ENCODE measurements at regions not wholly inside any gene's neighbourhood (a gene's known extent, or its start where the extent isn't known, plus 50 kb on each side); places are given as distances from the start of the nearest gene placed in this dataset.

DNA sequence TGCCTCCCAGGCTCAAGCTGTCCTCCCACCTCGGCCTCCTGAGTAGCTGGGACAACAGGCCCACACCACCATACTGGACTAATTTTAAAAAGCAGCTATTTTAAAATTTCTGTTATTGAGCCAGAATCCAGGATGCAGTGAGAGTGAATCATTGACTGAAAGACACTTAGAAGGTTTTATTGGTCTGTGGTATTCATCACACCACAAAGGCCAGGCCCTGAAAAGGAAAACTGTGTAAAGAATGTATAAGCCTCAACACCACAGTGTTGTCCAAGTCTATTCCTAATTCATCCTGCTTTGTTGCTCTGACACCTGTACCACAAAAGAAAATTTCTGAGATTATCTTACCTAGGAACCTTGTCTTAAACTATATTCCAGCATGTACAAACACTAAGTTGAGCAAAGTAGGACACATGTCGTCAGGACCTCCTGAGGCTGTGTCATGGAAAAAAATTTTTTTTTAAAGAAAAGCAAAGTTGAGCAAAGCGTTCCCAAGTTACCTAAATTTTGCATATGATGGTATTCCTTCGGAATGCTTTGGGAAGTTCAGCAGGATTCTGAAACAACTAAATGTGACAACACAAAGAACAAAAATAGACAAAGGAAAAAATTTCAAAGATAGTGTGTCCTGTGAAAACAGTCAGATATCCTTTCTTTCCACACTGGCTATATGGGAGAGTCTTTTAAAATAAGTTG, 129.6 kb upstream of the MKLN1 start:
- no peak for DNase-seq

- no peak for DNase-seq
Measured at GRCh38 chr7:131202451-131202850, 125.2 kb upstream of the MKLN1 start.

GRCh38 chr7:131203291-131203976, 124.2 kb upstream of the MKLN1 start:
- no peak for DNase-seq

GRCh38 chr7:131208777-131209176, 118.9 kb upstream of the MKLN1 start:
- DNase-seq: no peak

DNA sequence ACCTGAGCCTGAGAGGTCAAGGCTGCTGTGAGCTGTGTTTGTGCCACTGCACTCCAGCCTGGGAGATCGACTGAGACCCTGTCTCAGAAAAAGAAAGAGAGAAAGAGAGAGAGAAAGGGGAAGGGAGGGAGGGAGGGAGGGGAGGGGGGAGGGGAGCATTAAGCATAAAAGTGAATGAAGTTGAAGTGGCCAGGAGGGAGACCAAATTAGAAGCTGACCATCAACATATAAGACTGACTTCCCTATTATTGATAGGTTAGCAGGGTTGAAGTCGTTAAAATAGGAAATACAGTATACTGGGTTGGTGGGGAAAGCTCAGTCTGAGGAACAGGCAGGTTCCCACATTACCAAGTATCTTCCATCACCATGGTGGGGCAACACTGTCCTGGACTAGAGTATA, 117.1 kb upstream of the MKLN1 start:
- no peak for DNase-seq

DNA sequence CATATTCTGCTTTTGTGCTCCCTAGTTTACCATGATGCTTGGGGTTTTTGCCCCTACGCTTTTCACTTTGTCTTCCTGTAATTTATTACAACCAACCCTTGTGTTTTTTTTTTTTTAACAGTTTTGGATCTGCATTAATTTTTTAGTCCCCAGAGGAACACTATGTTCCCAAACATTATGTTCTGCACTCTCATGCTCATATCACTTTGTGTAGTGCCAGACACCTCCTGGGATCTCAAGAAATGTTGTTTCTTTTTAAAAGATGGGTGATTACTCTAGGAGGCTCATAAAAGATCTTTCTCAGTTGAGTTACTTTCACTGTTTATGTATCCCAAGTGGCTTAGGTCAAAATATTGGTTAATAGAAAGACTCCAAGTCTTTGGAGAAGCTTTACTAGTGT, 116.2 kb upstream of the MKLN1 start:
- no peak for DNase-seq

DNA sequence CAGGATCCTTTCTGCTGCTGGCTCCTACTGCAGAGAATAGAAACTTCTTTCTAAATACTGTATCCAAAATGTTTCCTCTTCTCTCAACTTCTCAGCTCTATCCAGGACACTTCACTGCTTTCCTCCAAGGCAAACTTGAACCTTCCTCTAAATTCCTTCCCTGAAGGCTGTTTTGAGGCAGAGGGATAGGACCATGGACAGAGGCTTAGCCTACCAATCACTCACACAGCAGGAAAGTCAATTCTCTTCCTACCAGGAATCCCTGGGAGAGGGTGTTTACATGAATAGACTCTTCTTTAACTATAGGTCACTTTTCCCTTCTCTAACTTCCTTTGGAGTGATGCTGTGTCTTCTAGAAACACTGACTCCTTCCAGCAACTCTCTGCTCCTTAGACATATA, 115.6 kb upstream of the MKLN1 start:
- DNase-seq: no peak

DNA sequence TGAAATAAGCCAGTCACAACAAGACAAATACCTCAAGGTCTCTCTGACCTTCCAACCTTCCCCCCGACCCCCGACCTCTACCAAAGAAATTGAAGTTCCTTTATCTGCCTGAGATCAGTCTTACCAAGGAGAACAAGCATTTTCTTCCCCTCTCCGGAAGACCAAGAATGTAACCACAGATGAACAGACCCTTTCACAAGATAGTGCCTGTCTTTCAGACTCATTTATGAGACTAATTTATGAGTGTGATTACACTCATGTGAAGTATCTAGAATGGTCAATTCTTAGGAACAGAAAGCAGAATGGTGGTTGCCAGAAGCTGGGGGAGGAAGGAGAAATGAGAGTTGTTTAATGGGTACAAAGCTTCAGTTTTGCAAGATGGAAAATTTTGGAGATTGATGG, 108.9 kb upstream of the MKLN1 start:
- no peak for DNase-seq

GRCh38 chr7:131219312-131220041, 108.2 kb upstream of the MKLN1 start:
- DNase-seq: no peak

DNA sequence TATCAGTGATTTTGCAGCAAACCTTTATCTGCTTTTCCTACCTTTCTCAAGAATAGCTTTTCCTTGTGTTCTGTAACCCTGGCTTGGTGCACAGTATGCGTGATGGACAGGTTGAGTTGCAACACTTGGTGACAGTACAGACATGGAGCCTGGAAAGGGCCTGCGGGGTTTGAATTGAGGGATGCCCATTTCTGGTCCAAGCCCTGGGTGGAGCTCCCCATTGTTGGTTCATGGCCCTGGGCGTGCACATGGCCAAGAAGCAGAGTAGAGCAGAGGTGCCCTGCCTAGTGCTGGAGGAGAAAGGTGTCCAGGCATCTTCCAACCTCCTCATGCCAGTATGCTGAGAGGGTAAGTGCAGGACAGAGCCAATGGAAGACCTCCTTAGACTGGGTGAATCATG, 106.6 kb upstream of the MKLN1 start:
- no peak for DNase-seq

- DNase-seq: no peak
Measured at GRCh38 chr7:131222171-131222570, 105.5 kb upstream of the MKLN1 start.

- DNase-seq: no peak
Measured at GRCh38 chr7:131223151-131223550, 104.5 kb upstream of the MKLN1 start.

GRCh38 chr7:131224996-131225395, 102.7 kb upstream of the MKLN1 start:
- DNase-seq: no peak

DNA sequence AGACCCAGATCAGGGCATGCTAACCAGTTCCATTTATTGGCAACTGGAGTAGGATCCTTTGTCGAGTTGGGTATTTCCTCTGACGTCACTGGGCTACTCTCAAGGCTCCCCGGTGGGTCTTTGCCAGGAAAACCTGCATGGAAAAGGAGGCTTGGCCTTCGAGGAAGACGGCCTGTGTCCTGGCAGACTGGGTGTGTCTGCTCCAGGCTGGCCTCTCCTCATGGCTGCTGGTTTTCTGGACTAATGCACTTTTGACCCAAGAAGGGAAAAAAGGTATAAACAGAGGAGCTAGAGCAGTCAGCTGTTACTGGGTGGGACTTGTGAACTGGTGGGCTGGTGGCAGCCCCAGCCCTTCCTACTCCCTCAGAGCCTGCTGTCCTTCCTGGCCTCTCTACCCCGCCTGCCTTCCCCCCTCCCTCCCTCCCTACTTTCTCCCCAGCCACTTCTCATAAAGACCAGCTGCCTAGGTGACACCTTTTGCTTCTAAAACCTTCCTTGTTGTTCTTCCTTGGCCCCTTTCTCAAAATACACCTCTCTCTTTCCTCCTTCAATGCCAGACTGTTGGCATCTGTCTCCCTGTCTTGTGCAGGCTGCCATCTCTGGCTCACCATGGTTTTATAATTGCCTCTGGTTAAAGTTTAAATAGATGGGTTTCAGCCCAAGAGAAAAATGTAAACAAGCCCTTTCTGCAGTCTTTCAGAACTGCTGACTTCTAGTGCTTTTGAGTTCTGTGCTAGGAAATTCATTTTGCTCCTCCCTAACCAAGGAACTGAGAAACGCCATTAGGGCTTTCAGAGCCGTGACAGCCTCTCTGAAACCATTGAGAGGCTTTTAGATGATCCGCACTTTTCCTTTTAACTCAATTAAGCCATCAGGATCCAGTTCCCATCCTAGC, 101.8 kb upstream of the MKLN1 start:
- DNase-seq: no peak

DNA sequence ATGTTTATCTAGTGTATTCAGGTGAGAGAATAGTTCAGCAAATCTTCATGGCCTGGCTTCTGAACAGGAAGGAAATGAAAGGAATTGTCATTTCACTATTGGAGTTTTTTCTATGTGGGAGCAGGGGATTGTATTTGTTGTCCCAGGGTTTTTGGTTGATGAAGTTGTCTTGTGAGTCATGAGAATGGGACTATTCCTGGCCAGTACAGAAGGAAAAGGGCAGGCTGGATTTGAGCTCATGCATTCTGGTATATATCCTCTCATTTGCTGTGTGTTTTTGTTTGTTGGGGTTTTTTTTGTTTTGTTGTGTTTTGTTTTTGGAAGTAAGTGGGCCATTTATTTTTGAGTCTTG, 101.2 kb upstream of the MKLN1 start:
- no peak for DNase-seq

GRCh38 chr7:131231381-131232220, 96.1 kb upstream of the MKLN1 start:
- peak; percentile 56 to 67 for DNase-seq

- DNase-seq: no peak
Measured at GRCh38 chr7:131232768-131233167, 94.9 kb upstream of the MKLN1 start.

DNA sequence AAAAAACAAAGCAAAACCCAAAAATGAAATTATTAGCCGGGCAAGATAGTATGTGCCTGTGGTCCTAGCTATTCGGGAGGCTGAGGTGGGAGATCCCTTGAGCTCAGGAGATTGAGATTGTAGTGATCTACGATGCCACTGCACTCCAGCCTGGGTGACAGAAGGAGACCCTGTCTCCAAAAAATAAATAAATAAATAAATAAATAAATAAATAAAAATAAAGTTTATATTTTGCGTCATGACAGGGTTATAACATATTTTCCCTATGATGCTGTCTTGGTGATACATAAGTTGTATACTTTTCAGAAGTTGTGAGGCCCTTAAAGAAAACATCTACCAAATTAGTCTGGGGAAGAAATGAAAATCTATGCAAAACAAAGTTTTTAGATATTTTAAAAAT, 94.5 kb upstream of the MKLN1 start:
- no peak for DNase-seq

GRCh38 chr7:131234719-131235488, 92.8 kb upstream of the MKLN1 start:
- DNase-seq: no peak

- peak; percentile 70 to 80 for DNase-seq
Measured at GRCh38 chr7:131235489-131236317, 92.0 kb upstream of the MKLN1 start.

DNA sequence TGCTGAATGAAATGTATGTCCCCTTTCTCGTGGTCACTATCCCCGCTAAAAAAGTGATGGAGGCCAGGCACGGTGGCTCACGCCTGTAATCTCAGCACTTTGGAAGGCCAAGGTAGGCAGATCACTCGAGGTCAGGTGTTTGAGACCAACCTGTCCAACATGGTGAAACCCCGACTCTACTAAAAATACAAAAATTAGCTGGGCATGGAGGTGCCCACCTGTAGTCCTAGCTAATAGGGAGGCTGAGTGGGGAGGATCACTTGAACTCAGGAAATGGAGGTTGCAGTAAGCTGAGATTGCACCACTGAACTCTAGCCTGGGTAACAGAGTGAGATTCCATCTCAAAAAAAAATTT, 91.4 kb upstream of the MKLN1 start:
- DNase-seq: no peak
